Stomach smooth muscle (tissue), 2 donors: ENCODE measurements at regions not wholly inside any gene's neighbourhood (a gene's known extent, or its start where the extent isn't known, plus 50 kb on each side); places are given as distances from the start of the nearest gene placed in this dataset.

Experiments
- H3K27ac ChIP-seq: one replicate; pipeline ENCODE4 v1.7.0; 2013; ENCODE audit warnings: mild to moderate bottlenecking, low read length, inconsistent platforms
- H3K27me3 ChIP-seq, 2 donors: one replicate each; pipeline ENCODE4 v1.7.0; 2013; ENCODE audit warnings: low read length in 2 of 2; ENCODE audit not compliant: insufficient read depth in 2 of 2, control insufficient read depth in 1 of 2
- H3K36me3 ChIP-seq, 2 donors: one replicate each; pipeline ENCODE4 v1.7.0; 2013; ENCODE audit warnings: low read length in 2 of 2; ENCODE audit not compliant: control insufficient read depth in 2 of 2, insufficient read depth in 2 of 2
- H3K4me1 ChIP-seq: one replicate; pipeline ENCODE4 v1.7.0; 2013; ENCODE audit warnings: low read length; ENCODE audit not compliant: control insufficient read depth, insufficient read depth
- H3K4me3 ChIP-seq, 2 donors: one replicate each; pipeline ENCODE4 v1.7.0; 2013; ENCODE audit warnings: low read length in 2 of 2
- H3K9ac ChIP-seq, 2 donors: one replicate each; pipeline ENCODE4 v1.7.0; 2013; ENCODE audit warnings: low read length in 2 of 2, mild to moderate bottlenecking in 1 of 2
- H3K9me3 ChIP-seq, 2 donors: one replicate each; pipeline ENCODE4 v1.7.0; 2013; ENCODE audit warnings: low read length in 2 of 2; ENCODE audit not compliant: control insufficient read depth in 2 of 2
- donor health status: healthy.
- donor health status: Pancreatic carcinoma.

DNA sequence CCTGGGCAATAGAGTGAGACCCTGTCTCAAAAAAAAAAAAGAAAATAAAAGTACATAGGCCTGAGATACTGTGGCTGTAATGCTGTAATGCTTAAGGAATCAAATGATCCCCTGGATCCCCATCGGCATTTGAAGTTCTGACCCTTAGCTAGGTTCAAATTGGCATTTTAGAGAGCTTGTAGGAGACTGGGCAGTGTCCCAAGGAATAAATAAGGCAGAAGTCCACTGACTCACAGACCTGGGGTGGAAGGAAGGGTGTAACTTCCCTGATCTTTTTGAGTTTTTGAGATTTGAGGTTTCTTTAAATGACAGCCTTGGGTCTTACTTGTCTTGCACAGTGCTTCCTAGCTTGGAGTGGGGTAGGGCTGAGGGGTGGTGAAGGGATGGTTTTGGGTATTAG is 553.7 kb downstream of the SLC4A3 start:
- H3K27ac ChIP-seq = no peak overlapping the region
- no peaks in the 10 kb centered on the region for H3K4me1 ChIP-seq
- no peaks in the 10 kb centered on the region for H3K27me3 ChIP-seq
- H3K9me3 ChIP-seq = no peaks in the 10 kb centered on the region
- H3K9ac ChIP-seq = no peak overlapping the region
- no peak overlapping the region for H3K4me3 ChIP-seq
- no peaks in the 10 kb centered on the region for H3K36me3 ChIP-seq

- H3K36me3 ChIP-seq = no peaks in the 10 kb centered on the region
- no peak overlapping the region for H3K4me3 ChIP-seq
- H3K9me3 ChIP-seq = no peaks in the 10 kb centered on the region
- no peaks in the 10 kb centered on the region for H3K4me1 ChIP-seq
- no peaks in the 10 kb centered on the region for H3K27me3 ChIP-seq
- no peak overlapping the region for H3K9ac ChIP-seq
- H3K27ac ChIP-seq = no peak overlapping the region
Measured at GRCh38 chr2:220182790-220183189, 555.4 kb downstream of the SLC4A3 start.

- Histone ChIP-seq H3K27me3 (no peaks in the 10 kb centered on the region), H3K9ac (no peak overlapping the region), H3K4me1 (no peaks in the 10 kb centered on the region), H3K9me3 (no peaks in the 10 kb centered on the region), H3K36me3 (no peaks in the 10 kb centered on the region), H3K4me3 (no peak overlapping the region), H3K27ac (no peak overlapping the region)
Measured at GRCh38 chr2:220185766-220186305, 558.4 kb downstream of the SLC4A3 start.

- no peaks in the 10 kb centered on the region for H3K27me3 ChIP-seq
- no peaks in the 10 kb centered on the region for H3K36me3 ChIP-seq
- H3K9me3 ChIP-seq = peaks cover 0 to 3% of the 10 kb centered on the region in 2 donors
- no peak overlapping the region for H3K9ac ChIP-seq
- H3K4me3 ChIP-seq = no peak overlapping the region
- H3K4me1 ChIP-seq = no peaks in the 10 kb centered on the region
- H3K27ac ChIP-seq = no peak overlapping the region
Measured at GRCh38 chr2:220188031-220188430, 560.6 kb downstream of the SLC4A3 start.

DNA sequence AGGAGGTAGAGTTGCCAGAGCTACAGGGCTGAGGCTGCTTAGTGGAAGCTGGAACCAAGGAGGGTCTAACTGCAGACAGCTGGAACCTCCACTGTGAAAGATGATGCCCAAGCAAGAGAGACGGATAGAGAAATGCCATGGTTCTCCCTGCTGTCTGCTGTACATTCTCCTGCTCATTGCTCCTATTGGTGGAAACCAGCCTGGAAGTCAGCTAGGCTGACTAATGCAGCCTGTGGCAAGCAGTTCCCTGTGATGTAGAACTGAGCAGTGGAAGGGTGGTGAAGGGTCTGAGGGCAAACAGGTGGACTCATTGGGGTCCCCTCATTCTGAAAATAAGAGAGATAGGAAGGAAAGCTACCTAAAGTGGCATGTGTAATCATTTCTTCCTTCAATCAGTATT is 563.6 kb downstream of the SLC4A3 start:
- no peaks in the 10 kb centered on the region for H3K4me1 ChIP-seq
- no peaks in the 10 kb centered on the region for H3K27me3 ChIP-seq
- H3K36me3 ChIP-seq = no peaks in the 10 kb centered on the region
- H3K9me3 ChIP-seq = peaks cover 0 to 3% of the 10 kb centered on the region in 2 donors
- H3K4me3 ChIP-seq = no peak overlapping the region
- no peak overlapping the region for H3K9ac ChIP-seq
- H3K27ac ChIP-seq = no peak overlapping the region

DNA sequence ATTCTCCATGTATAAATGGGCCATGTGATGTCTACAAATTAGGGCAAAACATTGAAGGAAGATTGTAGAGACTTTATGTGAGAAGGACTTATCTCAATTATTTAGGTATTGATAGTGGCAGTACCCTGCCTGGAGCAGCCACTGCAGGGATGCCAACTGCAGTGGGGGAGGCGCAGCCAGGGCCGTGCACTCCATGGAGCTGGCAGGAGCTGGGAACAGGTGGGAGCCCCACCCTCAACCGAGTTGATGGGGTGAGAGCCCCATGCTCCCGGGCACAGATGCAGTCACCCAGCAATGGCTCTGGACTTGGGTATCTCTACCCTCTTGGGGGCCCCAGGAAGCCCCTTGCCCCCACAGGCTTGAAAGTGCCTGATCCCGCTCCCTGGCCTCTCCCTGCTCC is 564.3 kb downstream of the SLC4A3 start:
- H3K4me1 ChIP-seq = no peaks in the 10 kb centered on the region
- no peaks in the 10 kb centered on the region for H3K36me3 ChIP-seq
- H3K4me3 ChIP-seq = no peak overlapping the region
- H3K9ac ChIP-seq = no peak overlapping the region
- H3K27ac ChIP-seq = no peak overlapping the region
- H3K27me3 ChIP-seq = no peaks in the 10 kb centered on the region
- H3K9me3 ChIP-seq = peaks cover 0 to 3% of the 10 kb centered on the region in 2 donors

DNA sequence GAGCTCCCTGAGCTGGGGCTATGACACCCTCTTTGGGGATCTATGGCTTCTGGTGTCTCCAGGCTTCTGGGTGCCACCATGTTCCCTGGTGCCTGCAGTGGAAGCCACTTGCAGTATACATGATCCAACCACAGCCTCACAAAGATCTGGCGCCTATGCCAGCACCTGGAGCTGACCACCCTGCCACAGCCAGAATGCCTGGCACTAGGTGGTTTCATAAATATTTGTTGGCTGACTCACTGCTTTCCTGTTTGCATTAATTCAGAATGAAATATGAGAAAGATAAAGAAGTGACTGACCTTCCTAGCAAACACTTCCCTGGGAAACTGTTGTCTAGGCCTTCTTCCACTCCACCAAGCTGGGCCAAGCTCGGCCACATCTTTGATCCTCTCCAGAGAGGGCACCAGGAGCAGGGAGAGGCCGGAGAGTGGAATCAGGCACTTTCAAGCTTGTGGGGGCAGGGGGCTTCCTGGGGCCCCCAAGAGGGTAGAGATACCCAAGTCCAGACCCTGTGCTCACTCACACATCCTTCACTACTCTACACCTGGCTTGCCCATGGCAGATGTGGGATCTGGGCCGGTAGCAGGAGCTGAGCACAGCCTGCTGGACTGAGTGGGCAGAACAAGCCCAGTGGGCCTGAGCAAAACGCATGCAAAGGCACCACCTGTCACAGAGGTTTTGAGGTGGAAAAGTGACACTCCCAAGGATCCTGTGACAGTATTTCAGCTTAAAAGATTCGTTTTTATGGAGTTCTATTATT is 565.7 kb downstream of the SLC4A3 start:
- Histone ChIP-seq H3K27ac (no peak overlapping the region), H3K4me1 (no peaks in the 10 kb centered on the region), H3K9me3 (peaks cover 0 to 3% of the 10 kb centered on the region in 2 donors), H3K27me3 (no peaks in the 10 kb centered on the region), H3K36me3 (no peaks in the 10 kb centered on the region), H3K9ac (no peak overlapping the region), H3K4me3 (no peak overlapping the region)

DNA sequence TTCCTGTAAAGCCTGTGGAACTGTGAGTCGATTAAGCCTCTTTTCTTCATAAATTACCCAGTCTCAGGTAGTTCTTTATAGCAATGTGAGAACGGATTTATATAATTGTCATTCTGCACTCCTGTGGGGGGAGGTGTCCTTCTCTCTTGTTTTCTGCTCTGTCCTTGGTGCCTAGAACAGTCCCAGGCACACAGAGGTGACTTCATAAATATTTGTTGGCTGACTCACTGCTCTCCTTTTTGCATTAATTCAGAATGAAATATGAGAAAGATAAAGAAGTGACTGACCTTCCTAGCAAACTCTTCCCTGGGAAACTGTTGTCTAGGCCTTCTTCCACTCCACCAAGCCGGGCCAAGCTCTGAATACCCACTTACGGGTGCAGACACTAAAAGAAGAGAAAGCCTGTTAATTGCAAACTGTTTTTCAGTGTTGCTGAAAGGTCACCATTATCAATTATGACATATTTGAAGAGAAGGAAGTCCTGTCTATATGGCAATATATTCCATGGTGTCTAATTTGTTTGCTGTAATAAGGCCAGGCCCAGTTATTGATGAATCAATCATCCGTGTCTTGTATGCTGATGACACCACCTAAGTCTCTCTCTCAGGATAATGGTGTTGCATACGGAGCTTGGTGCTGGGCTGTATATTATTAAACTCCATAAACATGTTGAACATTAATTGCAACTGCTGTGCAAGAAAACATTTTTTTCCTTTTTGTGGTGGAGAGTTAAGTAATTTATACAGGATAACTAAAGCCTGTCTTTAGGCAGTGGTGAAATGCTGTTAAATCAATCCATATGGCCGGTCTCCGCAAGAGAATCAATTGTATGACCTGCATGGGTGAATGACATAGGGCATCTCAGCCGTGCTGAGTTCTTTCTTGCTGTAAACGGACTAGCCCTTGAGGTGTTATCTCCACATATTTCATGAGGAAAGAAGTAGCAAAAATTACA is 567.5 kb downstream of the SLC4A3 start:
- Histone ChIP-seq H3K27me3 (no peaks in the 10 kb centered on the region), H3K4me1 (no peaks in the 10 kb centered on the region), H3K4me3 (no peak overlapping the region), H3K9me3 (peaks cover 0 to 3% of the 10 kb centered on the region in 2 donors), H3K36me3 (no peaks in the 10 kb centered on the region), H3K9ac (no peak overlapping the region), H3K27ac (no peak overlapping the region)

DNA sequence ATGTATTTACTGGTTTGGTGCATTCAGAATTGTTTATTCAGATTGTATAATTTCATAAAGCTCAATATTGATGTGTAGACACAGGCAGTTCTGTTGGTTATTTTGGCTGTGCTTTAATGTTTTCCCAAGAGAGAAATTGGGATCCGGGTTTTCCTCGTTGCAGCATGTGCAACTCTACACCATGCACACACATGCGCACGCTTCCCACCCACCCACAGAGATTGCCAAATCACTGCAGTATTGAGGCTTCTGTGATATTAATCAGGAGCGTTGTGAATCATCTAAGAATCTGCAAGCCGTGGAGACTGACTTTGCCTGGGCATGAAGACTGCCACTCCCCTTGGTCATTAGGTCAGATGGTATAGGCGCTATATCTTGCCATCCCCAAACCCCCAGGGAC is 571.5 kb downstream of the SLC4A3 start:
- H3K4me3 ChIP-seq = no peak overlapping the region
- no peak overlapping the region for H3K9ac ChIP-seq
- H3K4me1 ChIP-seq = no peaks in the 10 kb centered on the region
- H3K36me3 ChIP-seq = no peaks in the 10 kb centered on the region
- H3K27me3 ChIP-seq = no peaks in the 10 kb centered on the region
- no peaks in the 10 kb centered on the region for H3K9me3 ChIP-seq
- H3K27ac ChIP-seq = no peak overlapping the region

DNA sequence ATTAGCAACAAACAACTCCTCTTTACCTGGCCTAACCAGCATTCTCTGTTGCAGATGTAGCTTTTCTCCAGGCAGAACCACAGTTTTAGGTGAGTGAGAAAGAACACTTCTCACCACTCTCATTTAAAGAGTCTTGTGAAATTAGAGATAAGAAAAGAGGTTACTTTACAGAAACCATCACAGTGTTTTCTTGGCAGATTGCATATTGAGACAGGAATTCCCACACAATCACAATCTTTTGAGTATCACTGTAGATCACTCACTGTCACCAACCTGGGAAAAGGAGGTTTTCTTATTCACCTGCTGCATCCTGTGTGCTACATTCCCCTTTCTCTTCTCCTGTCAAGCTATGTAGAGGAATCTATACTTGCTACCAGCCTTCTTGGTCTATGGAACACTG is 574.6 kb downstream of the SLC4A3 start:
- Histone ChIP-seq H3K27me3 (no peaks in the 10 kb centered on the region), H3K27ac (no peak overlapping the region), H3K36me3 (no peaks in the 10 kb centered on the region), H3K9ac (no peak overlapping the region), H3K4me1 (no peaks in the 10 kb centered on the region), H3K4me3 (no peak overlapping the region), H3K9me3 (no peaks in the 10 kb centered on the region)
